NCI-H2171 (cell line): ENCODE measurements at regions not wholly inside any gene's neighbourhood (a gene's known extent, or its start where the extent isn't known, plus 50 kb on each side); places are given as distances from the start of the nearest gene placed in this dataset.

ENCODE experiments used
- DNase-seq: peaks from one replicate; lab custom pipeline; 2025; lab: John Stamatoyannopoulos, UW

GRCh38 chr13:42658019-42658418 lies 84.1 kb downstream of the TNFSF11 start:
- no peak for DNase-seq

DNA sequence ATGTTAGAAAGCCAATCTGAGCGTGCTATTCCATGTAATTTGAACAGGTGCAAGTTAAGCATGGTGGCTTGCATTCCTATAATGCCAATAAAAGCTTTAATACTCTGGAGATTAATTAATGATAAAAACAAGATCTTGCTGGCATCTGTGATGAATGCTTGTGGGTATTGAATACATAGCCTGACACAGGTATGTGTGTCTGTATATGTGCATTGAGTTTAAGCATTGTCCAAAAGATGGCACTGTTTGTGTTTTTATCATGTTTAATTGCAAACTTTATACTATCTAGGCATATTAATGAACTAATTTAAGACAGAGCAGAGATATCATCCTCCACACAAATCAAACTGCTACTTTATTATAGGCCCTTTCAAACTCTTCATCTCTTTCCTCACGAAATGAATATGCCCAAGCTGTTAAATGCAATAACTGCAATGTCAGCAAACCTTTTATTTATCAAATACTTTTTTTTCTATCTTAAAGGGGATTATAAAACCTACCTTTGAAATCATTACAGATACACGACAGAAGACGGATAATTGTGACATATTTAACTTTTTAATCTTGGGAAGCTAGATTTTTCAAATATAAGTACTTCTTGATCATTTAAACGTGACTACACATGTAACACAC lies 86.5 kb downstream of the TNFSF11 start:
- DNase-seq = peak; percentile 18

DNA sequence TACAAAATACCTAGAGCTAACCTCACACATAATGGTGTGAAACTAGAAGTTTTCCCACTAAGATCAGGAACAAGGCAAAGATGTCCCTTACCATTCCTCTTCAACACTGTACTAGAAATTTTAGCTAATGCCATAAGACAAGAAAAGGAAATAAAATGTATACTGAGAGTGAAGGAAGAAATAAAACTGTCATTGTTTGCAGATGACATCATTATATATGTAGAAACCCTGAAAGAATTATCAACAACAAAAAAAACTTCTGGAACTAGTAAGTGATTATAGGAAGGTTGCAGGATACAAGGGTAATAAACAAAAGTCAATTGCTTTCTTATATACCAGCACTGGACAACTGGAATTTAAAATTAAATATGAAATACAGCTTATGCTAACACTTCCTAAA lies 93.7 kb downstream of the TNFSF11 start:
- no peak for DNase-seq

DNA sequence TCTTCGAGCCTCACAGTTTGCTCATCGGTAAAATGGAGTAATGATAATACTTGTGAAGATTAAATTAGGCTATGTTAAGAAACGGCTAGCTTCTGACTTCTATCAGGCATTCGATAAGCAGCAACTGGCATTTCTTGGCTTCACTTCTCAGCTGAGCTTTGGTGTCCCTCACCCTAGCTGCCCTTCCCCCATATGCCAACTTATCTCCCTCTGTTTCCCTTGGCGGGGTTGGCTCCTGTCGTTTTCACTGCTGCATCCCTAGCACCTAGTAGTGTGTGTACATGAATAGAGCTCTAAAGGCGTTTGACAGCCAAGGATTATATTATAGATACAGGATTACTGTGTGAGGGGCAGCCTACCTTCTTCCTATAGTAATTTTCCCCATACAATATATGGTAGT lies 97.5 kb downstream of the TNFSF11 start:
- DNase-seq = no peak

- DNase-seq = no peak
Measured at GRCh38 chr13:42673677-42674076, 99.7 kb downstream of the TNFSF11 start.

DNA sequence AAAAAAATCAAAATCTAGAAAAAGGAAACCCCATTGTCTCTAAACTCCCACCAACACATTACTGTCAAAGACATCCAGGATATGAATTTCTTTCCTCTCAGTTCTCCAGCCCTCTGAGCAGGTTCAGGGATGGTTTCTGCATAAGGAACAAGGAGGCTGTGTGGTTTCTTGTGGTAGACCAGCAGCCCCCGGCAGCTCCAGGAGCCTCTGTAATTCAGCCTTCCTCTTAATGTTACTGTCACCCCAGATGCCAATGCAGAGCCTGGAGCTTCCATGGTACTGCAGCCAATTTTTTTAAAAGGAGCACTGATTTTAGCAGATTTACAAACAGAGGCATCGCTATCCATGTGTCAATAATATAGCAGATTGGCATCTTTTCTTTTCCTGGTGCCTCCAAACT lies 100.6 kb upstream of the FAM216B start:
- no peak for DNase-seq

- DNase-seq = peak; percentile 30
Measured at GRCh38 chr13:42681326-42682100, 99.9 kb upstream of the FAM216B start.

- no peak for DNase-seq
Measured at GRCh38 chr13:42684226-42684625, 97.2 kb upstream of the FAM216B start.

DNA sequence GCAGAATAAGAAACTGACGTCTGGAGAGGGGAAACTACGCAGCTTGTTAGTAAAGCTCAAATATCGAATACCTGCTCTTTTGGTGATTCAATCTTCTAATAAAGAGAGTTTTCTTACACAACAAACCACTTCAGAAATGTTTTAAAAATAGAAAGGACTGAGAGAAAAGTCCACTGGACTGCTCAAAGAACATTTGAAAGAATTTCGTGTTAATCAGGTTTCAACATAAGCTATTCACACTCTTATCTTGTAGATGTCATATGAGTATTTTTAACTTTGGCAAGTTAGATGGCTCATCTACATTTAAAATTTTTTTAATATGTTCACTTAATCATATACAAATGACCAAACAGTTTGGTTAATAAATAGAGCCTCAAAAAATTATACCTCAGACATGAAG lies 95.6 kb upstream of the FAM216B start:
- no peak for DNase-seq

- DNase-seq = no peak
Measured at GRCh38 chr13:42686165-42686564, 95.2 kb upstream of the FAM216B start.

DNA sequence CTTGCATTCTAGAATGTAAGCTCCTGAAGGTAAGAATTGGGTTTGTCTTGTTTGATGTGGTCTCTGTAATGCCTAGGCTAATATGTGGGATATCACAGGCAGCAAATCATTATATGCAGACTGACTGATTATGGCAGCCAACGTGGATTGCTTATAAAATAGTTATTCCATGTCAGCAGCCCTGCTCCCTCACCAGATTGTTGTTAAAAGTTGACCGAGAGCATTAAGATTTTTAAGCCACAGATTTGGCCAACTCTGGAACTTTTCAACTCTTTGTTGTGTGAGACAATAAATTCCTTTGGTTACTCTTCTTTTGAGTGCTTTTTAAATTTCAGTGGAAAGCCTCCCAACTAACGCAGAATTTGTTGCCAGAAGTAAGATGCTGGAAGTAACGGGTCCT lies 92.6 kb upstream of the FAM216B start:
- no peak for DNase-seq

DNA sequence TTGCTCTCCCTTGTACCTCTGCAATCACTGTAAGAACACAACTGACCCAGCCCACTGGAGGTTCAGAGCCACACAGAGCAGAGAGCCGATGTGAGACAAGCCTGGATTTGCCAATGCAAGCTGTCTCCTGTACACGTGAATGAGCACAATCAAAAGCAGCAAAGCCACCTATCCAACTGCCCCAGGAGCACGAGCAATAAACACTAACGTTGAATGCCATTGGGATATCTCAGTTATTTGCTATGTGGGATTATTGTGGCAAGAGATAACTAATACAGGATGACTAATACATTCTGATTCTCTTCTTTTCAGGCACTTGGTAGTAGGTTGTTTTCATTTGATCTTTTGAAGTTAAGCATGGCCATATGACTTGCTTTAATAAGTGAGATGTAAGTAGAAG lies 85.2 kb upstream of the FAM216B start:
- DNase-seq = peak; percentile 18

- DNase-seq = no peak
Measured at GRCh38 chr13:42699912-42700311, 81.5 kb upstream of the FAM216B start.

DNA sequence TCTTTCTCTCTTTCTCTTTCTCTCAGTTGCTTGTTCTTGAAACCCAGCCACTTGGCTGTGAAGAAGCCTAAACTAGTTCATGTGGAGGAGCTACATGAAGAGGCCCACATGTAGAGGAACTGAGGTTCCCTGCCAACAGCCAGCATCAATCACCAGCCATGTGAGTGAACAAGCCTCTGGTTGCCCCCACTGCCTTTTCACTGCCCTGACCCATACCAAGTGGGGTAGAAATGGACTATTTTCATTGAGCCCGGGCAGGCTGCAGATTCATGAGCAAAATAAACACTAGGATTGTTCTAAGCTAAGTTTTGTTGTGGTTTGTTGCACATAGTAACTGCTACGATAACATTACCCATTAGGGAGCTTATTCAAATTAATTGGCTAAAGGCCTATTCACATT lies 78.7 kb upstream of the FAM216B start:
- DNase-seq = no peak

GRCh38 chr13:42703740-42704139 lies 77.6 kb upstream of the FAM216B start:
- no peak for DNase-seq

- no peak for DNase-seq
Measured at GRCh38 chr13:42706286-42706685, 75.1 kb upstream of the FAM216B start.

GRCh38 chr13:42707048-42707447 lies 74.3 kb upstream of the FAM216B start:
- no peak for DNase-seq

DNA sequence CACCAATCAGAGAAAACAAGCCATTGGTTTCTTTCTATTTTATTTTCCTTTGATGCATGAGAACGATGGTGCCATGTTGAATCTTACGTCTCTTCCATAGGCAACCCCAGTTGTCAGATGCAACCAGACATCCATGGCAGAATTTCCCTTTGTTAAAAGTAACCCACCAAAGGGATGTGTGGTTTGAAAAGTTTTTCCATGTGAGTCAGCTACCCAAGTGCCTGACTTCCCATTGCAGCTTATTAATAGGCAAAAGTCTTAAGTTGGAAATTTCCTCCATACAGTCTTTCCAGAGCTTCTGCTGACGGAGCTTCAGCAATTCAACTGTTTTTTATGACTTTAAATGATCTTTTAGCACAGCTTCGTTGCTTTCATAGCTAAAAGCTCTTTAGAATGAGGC lies 73.8 kb upstream of the FAM216B start:
- DNase-seq = no peak

DNA sequence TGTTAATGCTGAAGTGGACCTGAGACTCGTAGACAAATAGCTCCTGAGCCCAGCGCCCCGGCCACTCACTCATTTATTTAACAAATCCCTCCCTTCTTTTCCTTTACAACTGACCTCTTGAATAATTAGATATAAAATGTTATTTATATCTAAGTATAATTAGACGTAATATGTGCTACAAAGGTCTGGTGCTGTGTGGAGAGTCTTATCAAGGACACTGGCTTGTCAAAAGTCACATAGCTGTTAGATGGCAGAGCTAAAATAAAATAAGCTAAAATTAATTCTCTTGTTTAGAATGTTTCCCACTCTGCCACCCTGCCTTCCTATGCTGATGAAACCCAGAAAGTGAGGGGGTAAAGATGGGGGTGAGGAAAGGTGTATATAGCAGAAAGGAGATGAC lies 73.0 kb upstream of the FAM216B start:
- no peak for DNase-seq

DNA sequence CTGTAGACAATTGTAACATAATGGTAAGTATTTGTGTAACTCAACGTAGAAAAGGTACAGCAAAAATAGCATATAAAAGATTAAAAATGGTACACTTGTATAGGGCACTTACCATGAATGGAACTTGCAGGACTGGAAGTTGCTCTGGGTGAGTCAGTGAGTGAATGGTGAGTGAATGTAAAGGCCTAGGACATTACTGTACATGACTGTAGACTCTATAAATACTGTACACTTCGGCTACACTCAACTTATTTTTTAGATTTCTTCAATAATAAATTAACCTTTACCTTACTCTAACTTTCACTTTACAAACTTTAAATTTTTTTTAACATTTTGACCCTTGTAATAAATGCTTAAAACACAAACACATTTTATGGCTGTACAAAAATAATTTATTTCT lies 72.1 kb upstream of the FAM216B start:
- no peak for DNase-seq

DNA sequence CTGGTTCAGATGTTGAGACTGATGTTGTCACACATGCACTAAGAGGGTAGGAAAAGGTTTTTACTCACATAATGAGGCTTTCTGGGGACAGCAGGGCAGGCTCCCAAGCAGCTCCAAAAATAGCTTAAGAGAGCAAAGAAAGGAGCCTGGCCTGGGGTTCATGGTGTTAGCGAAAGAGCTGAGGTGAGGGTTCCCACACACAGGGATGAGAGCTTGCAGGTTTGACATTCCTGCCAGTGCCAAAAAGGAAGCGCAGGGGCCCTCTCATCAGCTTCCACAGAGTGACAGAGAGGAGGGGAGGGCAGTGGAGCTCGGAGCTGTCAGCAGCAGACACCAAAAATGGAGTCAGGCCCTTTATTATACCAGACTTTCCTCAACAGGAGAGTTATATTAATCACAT lies 65.5 kb upstream of the FAM216B start:
- no peak for DNase-seq

DNA sequence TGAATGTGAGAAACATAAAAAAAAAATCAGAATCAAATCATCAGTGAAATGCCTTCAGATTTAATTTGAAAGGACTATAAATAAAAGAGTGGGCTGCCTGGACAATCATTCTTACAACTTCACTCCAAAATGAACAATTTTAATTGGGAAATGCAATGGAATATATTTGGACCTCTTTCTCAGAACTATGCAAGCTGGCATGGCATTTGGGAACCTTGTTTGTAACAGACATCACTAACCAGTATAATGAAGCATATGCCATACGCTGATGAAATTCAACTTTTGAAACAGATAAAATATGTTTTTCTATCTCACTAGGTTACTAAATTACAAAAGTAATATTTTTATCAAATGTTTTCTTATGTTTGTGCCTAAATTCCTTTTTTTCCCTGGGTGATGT lies 64.2 kb upstream of the FAM216B start:
- no peak for DNase-seq

GRCh38 chr13:42720113-42720857 lies 61.1 kb upstream of the FAM216B start:
- no peak for DNase-seq
